DMS79 (cell line): ENCODE measurements at regions not wholly inside any gene's neighbourhood (a gene's known extent, or its start where the extent isn't known, plus 50 kb on each side); places are given as distances from the start of the nearest gene placed in this dataset.

ENCODE experiments used
- DNase-seq: peaks from one replicate; lab custom pipeline; 2025; lab: John Stamatoyannopoulos, UW

GRCh38 chr2:20150110-20150706 lies 74.7 kb downstream of the SDC1 start:
- DNase-seq, result no peak

DNA sequence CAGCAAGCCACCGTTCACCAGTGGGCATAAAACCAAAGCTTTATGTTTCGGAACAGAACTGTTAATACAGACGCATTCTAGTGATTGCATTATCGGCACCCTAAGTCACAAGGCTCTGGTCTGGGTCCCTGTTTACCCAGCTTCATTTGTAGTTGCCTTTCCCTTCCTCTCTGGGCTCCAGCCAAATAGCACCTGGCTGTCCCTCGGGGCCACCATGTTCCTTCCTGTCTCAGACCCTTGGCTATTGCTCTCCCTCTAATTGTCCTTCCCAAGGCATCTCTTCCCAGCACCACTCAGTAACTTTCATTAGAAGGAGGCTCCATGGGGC lies 75.3 kb downstream of the SDC1 start:
- DNase-seq, result no peak

DNA sequence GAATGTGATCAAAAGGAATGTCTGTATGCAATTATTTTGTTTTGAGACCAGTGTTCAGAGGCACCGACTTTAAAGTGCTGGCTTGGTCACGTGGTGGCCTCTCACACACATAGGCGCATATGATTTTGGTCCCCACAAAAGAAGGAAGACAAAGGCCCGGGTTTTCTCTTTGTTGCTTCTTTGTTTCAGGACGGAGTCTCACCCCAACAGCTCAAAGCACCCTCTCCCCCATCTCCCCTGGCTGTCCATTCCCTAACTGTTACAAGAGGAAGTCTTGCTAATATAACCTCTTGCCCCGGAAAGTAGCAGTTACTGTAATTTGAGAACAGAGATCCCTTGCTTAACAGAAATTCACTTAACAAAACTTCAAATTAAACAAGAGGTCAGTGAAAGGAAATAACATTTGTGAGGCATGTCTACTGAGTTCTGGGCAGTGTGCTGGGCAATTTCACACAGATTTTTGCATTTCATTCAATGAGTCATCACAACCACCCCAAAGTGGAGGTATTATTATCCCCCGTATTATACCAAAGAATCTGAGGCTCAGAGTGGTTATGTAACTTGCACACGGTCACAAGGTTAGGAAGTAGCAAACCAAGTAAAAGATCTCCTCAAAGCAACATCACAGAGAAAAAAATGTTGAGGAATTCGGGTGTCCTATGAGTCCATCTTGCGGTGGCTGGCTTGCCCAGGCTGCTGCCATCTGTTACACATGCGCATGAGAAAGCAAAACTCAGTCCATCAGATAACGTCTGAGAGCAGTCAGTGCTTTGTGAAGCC lies 75.8 kb downstream of the SDC1 start:
- DNase-seq, result no peak

DNA sequence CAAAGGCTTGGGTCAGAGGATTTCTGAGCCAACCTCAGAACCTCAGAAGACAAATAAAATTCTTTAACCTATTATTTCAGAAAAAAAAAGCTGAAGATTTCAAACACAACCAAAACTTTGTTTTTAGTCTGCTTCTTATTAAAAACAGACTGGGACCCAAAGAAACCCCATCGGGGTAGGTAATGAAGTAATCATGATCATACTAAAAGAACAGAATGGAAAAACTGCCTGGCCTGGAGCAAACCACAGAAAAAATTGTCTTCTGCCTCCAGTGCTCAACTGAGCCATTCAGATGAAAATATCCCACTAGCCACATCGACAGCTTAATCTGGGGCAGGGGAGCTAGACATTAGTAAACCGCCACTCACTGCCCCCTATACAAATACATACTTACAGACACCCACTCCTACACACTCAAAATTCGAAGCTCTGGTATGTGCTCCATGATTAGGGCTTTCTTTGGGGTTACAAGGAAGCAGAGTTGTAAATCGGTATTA lies 76.5 kb downstream of the SDC1 start:
- DNase-seq, result no peak

GRCh38 chr2:20147351-20147750 lies 77.6 kb downstream of the SDC1 start:
- no peak for DNase-seq

- no peak for DNase-seq
Measured at GRCh38 chr2:20146401-20146800, 78.5 kb downstream of the SDC1 start.

GRCh38 chr2:20145497-20146193 lies 79.3 kb downstream of the SDC1 start:
- DNase-seq, result no peak

DNA sequence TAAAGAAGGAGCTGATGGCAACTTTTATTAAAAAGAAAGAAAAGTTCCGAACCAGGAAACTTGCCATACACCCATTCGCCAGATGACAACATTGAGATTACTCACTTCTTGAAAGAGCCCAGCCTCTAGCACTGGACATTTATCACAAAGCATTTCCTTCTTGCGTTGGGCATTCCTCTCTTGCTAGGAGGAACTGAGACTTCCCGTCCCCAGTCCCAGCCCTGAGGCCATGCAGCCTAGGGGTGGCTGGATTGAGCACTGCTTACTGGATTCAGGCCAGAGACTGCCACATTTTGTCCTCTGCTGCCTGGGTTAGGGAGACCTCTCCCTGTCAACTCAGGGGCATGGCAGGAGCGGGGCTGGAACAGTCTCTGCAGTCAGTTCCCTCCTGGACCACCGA lies 80.1 kb downstream of the SDC1 start:
- DNase-seq, result no peak

- no peak for DNase-seq
Measured at GRCh38 chr2:20144196-20144595, 80.7 kb downstream of the SDC1 start.

GRCh38 chr2:20143263-20143662 lies 81.7 kb downstream of the SDC1 start:
- no peak for DNase-seq

GRCh38 chr2:20141806-20142205 lies 83.1 kb downstream of the SDC1 start:
- no peak for DNase-seq

DNA sequence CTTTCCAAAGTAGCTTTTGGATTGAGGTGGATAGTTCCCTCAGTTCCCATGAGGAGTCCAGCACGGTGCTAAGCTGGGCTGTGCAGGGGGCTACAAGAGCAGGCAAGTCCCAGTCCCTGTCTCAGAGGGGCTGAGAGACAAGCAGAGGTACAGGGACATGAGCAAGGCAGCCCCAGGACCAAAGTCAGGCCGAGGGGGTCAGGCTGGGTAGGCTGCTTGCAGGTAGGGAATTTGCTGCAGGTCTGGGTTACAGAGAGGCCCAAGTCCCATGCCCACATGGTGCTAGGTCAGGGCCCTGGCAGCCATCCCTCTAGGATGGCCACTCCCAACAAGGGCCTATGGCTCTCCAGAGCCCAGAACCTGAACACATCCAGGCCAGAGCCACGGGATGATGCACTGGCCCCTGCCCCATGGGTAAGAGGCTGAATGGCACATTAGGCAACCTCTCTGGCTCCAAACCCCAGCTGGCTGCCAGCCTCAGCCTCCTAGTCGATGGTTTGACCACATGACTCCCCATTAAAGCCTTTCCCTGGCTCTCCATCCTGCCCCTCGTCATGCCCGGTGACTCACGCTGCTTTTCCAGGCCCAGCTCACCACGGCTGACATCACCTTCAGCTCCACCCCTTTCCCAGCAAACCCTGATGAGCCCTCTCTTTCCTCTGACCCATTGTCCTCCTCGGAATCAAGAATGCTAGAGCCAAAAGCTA lies 83.7 kb downstream of the SDC1 start:
- peak; percentile 21 for DNase-seq

GRCh38 chr2:20140321-20141055 lies 84.4 kb downstream of the SDC1 start:
- no peak for DNase-seq

DNA sequence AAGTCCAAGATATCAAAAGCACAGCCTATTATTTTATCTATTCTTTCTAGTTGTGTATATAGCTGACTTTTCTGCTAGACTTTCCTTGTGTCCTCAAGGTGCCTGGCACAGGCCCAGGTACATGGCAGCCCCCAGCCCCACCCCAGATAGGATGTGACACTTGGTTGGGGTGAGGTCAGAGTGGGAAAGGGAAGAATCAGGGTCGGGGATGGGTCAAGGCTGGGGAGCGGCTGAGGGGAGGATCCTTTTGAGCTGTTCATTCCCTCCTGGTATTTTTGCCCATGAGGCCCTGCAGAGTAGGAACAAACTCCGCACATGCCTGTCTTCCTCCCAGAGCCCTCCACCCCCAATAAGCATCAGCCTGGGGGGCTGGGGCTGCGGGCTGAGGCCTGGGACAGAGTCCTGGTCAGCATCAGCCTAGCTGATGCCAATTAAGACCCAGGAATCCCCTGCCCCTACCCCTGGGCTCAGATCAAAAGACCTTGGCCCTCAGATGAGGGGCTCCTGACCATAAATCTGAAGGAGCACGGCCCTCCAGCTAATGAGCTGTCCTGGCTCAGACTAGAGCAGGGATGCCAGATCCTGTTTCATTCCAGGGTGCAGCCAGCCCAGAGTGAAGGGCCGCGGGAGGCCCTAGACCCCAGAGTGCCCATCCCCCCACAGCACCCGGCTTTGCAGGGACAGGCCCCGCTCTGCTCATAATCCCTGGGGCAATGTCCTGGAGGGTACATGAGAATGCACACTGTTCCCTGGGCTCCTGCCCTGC lies 85.3 kb downstream of the SDC1 start:
- no peak for DNase-seq

DNA sequence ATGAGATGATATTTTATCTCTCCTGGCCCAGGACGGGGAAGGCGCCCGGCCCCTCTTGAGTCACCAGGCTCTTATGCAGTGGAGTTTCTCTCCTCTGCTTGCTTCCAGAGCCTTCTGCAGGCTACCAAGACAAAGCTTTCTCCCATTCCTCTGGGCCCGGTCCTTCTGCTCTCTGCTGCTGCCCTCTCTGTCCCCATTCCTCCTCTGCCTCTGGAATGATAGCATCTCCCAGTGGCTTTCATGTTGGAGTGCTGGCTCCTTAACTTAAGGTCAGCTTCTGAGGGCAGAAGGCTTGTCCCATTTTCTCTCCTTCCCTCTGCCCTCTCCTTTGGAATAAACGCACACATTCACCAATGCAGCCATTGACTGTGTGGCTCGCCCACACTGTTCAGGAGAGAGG lies 86.2 kb downstream of the SDC1 start:
- DNase-seq, result no peak

GRCh38 chr2:20137884-20138283 lies 86.5 kb upstream of the LAPTM4A start:
- no peak for DNase-seq

GRCh38 chr2:20137131-20137571 lies 85.7 kb upstream of the LAPTM4A start:
- no peak for DNase-seq

GRCh38 chr2:20136149-20136548 lies 84.7 kb upstream of the LAPTM4A start:
- no peak for DNase-seq

DNA sequence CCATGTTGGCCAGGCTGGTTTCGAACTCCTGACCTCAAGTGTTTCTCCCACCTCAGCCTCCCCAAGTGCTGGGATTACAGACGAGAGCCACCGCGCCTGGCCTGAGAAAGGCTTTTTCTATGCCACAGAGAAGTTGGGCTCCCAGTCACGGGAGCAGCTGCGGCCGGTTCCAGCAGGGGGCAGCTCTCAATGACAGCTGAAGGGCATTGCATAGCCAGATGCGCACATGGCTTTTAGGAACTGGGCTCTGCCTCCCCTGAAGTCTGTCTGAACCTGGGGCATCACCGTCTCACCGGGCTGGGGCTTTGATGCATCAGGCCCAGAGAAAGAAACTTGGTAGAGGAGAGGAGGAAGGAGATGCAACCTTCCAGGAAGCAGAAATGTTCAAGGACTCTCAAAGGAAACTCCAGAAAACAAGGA lies 84.2 kb upstream of the LAPTM4A start:
- DNase-seq, result peak; percentile 6

DNA sequence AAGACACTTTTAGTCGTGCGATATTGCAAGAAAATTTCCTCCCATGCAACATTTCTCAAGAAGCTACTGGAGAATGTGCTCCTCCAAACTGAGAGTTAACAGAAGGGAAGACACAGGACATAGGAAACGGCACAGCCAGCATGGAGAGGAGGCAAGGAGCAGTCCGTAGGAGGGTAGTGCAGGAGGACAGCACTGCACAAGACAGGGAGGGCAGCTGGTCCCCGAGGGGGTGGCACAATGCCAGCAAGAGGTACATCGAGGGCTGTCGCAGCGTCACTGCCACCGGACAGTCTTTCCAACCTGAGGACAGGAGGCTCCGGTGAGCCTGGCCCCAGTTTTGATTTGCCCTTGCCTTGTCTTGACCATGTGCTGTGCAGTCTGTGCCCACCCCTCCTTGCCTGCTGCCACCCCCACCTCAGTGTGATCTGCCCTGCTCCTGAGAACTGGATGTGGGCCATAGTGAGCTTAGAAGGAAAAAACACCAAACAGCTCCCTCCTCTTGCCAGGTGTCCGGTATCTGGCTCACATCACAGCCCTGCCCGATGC lies 81.6 kb upstream of the LAPTM4A start:
- no peak for DNase-seq
